GM18909 (cell line): ENCODE measurements at regions not wholly inside any gene's neighbourhood (a gene's known extent, or its start where the extent isn't known, plus 50 kb on each side); places are given as distances from the start of the nearest gene placed in this dataset.
"Not testable (repeated sequence)": the region's sequence is repeated elsewhere in the genome, so short reads cannot be mapped to it uniquely, and the experiment has no call there.

Experiments
- ATAC-seq: cut with Tn5 transposase; IDR thresholded peaks from one replicate; pipeline ENCODE4 v1.9.1; 2021; ENCODE audit warnings: mild to moderate bottlenecking; ENCODE audit not compliant: unreplicated experiment, poor library complexity

GRCh38 chr3:35141406-35141805 is 497.9 kb upstream of the ARPP21 start:
- no peak for ATAC-seq

- no peak for ATAC-seq
Measured at GRCh38 chr3:35144011-35144410, 495.3 kb upstream of the ARPP21 start.

- not testable (repeated sequence) for ATAC-seq
Measured at GRCh38 chr3:35146256-35147035, 492.9 kb upstream of the ARPP21 start.

GRCh38 chr3:35183927-35184675 is 455.2 kb upstream of the ARPP21 start:
- no peak for ATAC-seq

GRCh38 chr3:35184775-35185174 is 454.6 kb upstream of the ARPP21 start:
- ATAC-seq, result no peak

GRCh38 chr3:35187908-35188307 is 451.4 kb upstream of the ARPP21 start:
- ATAC-seq, result no peak

- ATAC-seq, result no peak
Measured at GRCh38 chr3:35194666-35195065, 444.7 kb upstream of the ARPP21 start.

GRCh38 chr3:35198857-35199256 is 440.5 kb upstream of the ARPP21 start:
- no peak for ATAC-seq

- no peak for ATAC-seq
Measured at GRCh38 chr3:35200056-35200455, 439.3 kb upstream of the ARPP21 start.

- ATAC-seq, result no peak
Measured at GRCh38 chr3:35201211-35201610, 438.1 kb upstream of the ARPP21 start.

GRCh38 chr3:35215525-35216500 is 423.5 kb upstream of the ARPP21 start:
- no peak for ATAC-seq

GRCh38 chr3:35216501-35217266 is 422.6 kb upstream of the ARPP21 start:
- no peak for ATAC-seq

- no peak for ATAC-seq
Measured at GRCh38 chr3:35223632-35224394, 415.5 kb upstream of the ARPP21 start.

- ATAC-seq, result no peak
Measured at GRCh38 chr3:35224565-35225295, 414.6 kb upstream of the ARPP21 start.

- ATAC-seq, result no peak
Measured at GRCh38 chr3:35241236-35241635, 398.1 kb upstream of the ARPP21 start.

GRCh38 chr3:35254917-35255316 is 384.4 kb upstream of the ARPP21 start:
- ATAC-seq, result no peak

- no peak for ATAC-seq
Measured at GRCh38 chr3:35257641-35258040, 381.7 kb upstream of the ARPP21 start.

GRCh38 chr3:35262406-35262805 is 376.9 kb upstream of the ARPP21 start:
- no peak for ATAC-seq
